Cerebellar cortex (tissue), 1 donor: ENCODE measurements at regions not wholly inside any gene's neighbourhood (a gene's known extent, or its start where the extent isn't known, plus 50 kb on each side); places are given as distances from the start of the nearest gene placed in this dataset.

Experiments used
- DNase-seq: peaks from one replicate; pipeline ENCODE4 v3.0.0-alpha.2; 2015; ENCODE audit warnings: low spot score

DNA sequence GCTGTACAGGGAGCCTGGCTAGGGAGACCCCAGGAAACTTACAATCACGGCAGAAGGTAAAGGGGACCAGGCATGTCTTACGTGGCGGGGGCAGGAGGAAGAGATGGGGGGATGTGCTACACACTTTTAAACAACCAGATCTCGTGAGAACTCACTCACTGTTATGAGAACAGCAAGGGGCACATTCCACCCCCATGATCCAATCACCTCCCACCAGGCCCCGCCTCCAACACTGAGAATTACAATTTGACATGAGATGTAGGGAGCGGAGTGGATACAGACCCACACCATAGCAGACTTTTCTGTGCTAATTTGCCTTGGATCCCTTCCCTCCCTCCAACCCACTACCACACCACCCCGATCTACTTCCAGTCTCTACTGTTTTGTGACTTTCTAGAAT lies 106.7 kb upstream of the PEG3 start:
- no peak for DNase-seq

DNA sequence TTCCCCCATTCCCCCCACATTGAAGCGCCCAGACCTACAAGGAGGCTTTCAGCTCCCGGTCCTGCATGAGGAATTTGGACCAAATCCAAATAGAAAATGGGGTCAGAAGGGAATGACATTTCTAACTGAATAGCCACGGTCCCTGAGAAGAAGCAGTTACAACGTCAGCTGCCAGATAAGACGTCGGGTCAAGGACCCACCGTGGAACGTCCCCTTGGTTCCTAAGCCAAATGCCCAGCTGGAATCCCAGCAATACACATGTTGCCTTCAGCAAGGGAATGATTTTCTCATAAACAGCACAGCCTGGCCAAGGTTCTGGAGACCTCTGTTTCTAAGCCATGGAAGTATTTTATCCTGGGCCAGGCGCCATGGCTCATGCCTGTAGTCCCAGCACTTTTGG lies 109.1 kb upstream of the PEG3 start:
- DNase-seq, result no peak

DNA sequence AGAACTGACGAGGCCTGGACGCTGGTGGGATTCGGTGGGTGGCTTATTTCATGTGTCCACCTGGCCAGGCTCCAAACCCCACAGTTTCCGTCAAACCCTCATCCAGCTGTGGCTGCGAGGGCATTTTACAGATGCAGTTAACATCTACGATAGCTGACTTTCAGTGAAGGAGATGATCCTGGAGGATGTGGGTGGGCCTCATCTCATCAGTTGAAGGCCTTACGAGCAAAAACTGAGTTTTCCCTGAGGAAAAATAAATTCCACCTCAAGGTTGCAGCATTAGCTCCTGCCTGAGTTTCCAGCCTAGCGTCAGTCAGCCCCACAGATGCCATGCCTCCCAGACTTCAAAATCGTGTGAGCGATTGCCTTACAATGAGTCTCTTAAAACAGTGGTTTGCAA lies 111.1 kb upstream of the PEG3 start:
- DNase-seq, result no peak

DNA sequence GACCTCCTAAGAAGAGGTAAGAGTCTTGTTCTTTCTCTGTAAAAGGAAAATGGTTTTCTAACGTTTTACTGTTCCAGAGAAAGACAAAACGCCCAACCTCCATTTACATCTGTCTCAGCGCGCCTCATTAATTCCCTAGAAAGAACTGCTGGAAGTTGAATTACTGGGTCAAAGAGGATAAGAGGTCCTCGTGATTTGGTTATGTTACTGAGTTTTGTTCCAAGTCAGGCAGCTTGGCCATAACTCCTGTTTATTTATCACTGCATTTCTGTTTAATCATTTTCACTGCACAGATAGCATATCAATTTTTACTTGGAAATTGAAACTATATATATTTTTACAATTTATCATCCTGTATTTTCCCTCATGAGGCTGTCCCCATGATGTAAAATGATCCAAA lies 112.9 kb upstream of the PEG3 start:
- DNase-seq, result no peak

DNA sequence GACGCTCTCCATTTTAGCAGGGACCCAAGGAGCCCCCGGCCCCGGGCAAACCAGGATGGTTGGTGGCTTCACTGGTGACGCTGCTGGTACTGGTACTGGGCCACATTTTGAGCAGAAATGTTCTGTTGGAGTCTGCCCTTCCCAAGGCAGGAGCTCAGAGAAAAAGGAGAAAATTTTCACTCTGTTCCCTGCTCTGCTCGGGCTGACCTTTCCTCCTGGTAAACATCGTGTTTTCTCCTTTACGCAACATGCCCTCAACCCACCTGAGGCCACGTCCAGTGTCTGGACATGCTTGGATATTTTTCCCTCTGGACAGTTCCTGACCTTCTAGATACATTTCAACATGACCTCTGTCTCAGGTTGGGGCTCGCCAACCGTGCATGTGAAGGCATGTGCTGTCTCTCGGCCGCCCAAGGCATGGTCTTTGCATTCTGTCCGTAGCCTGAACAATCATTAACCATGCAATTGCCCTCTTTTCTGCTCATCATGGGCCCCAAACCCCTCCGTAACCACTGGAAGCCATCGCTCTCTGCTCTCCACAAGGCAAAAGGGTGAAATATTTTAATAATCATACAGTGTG lies 115.2 kb upstream of the PEG3 start:
- no peak for DNase-seq

DNA sequence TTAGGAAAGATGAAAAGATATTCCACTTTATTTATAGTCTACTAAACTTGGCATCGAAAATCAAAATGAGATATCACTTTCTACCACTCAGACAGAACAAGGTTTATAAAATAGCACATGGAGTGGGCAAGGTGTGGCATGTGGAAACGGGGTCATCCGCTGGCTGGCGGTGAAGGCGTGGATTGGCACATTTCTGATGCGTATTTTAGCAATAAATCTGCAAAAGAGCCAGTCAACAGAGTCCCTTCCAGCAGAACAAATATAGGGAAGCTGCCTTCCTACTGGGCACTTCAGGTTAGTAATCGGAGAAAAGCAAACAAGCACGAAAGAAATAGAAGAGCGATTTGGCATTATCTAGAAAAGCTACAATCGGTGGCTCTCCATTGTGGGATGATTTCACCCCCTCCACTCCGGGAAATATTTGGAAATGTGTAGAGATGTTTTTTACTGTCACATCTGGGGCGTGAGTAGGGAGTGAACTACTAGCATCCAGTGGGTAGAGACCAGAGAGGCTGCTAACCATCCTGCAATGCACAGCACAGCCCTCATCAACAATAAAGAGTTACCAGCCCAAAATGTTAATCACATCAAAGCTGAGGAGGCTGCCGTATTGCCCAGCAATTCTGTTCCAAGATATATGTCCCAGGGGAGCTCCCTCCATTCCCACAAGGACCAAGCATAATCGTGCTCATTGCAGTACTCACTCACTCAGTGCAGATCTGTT lies 116.1 kb upstream of the PEG3 start:
- DNase-seq, result no peak

DNA sequence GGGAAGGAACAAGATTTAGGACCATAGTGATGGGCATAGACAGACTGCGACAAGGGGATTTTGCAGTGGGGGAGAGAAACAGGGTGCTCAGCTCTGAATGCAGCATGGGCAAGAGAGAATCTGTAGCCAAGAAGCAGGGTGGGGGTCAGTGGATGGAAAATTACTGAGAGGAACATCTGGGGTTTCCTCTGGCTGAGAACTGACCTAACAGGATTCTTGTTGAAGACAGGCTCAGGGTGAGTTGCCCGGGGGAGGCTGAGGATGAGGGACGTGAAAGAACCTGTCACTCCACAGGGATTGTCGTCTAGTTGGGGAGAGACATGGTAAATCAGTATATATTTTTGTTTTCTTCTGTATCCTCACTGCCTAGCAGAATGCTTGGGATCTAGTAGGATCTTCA lies 118.7 kb upstream of the PEG3 start:
- DNase-seq, result no peak

DNA sequence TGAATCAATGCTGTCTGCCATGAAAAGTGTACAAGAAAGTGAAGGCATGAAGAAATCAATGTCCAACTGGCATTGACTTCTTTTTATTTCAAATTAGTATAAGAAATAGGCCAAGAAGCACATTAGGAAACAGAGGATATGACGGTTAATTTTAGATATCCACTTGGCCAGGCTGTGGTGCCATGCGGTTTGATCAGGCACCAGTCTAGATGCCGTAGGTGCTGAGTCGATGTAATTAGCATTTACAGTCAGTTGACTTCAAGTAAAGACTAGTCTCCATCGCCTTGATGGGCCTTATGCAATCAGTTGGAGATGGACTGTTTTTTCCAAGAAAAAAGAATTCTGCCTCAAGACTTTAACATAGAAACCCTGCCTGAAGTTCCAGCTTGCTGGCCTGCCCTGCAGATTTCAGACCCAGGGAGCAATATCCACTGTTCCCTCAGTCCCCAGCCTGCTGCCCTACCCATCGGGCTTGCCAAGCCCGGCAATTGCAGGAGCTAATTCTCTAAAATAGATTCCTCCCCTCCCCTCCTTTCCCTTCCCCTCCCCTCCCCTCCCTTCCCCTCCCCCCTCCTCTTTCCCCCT lies 120.5 kb upstream of the PEG3 start:
- DNase-seq, result no peak

DNA sequence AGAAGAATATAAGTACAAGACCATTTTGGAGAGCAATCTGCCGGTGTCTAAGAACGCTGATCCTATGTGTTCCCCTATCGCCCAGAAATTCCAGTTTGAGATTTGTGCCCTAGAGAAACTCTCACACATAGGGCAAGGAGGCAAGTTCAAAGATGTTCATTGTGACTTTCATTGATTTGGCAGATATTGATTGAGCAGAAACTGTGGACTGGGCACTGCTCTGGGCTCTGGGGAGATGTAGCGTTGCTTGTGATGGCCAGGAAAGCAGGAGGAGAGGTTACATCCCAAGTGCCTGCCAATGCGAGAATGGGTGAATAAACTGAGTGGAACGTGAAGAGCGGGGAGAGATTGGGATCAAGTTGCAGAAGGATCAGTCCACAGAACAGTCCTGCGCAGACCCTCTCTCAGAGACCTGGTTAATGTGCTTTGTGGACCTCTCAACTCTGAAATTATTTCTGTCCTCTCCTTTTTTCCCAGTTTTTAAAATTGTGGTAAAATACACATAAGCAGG lies 123.9 kb upstream of the PEG3 start:
- no peak for DNase-seq

DNA sequence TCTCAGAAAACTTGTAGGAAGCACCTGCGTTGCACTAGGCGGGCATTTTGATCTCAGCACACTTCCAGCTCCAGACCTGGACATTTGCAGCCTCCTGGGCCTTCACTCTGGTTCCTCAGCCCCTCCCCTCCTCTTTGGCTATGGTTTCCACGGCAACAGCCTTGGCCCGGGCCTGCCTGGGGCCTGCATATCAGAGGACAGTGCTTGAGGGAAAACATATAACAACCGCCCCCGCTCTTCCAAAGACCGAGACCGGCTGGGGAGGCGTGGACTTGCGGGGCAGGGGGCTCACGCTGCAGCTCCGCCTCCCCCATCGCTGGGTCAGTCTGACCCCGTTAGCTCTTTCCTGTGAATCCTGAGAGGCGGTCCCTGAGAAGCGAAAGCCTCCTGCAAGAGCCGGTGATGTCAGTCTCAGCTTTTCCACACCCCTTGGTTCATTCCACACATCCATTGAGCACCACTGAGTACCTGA lies 125.7 kb upstream of the PEG3 start:
- peak; percentile 6 for DNase-seq

DNA sequence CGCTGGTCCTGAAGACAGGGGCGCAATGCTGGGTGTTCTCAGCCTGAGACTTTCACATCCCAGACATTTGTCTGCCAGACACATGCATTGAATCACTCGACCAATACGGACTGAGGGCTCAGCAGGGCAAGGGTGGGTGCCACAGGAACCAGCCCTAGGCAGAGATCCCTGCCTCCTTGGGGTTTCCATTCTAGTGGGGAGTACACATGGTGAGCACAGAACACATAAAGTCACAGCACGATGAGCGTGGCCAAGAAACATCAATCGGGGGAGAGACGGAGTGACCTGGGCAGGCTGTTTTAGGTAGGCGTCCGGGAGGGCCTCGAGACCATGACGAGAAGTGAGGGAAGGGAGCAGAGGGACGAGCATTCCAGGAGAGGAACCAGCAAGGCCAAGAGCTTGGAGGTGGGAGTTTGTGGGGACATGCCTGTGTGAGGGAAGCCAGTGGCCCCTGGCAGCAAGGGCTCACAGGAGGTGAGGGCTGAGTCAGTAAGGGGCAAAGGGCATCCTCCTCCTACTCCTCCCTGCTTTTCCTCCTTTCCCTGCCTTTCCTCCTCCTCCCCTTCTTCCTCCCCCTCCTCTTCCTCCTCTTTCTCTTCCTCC lies 126.3 kb upstream of the PEG3 start:
- DNase-seq, result no peak

DNA sequence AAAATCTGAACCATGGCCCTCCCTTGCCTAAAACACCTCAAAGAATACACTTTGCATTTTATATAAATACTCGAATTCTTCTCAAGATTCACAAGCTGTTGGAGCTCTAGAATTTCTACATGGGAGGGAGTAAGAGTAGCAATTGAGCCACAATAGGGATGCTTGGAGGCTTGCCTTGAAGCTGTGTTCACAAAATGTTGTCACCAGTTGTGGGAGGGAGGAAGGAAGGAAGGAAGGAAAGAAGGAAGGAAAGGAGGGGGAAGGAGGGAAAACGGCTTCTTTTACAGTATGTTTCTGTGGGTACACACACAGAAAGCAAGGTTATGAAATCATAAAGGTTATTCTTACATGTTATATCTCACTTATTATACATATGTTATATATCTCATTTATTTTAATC lies 128.6 kb upstream of the PEG3 start:
- no peak for DNase-seq

DNA sequence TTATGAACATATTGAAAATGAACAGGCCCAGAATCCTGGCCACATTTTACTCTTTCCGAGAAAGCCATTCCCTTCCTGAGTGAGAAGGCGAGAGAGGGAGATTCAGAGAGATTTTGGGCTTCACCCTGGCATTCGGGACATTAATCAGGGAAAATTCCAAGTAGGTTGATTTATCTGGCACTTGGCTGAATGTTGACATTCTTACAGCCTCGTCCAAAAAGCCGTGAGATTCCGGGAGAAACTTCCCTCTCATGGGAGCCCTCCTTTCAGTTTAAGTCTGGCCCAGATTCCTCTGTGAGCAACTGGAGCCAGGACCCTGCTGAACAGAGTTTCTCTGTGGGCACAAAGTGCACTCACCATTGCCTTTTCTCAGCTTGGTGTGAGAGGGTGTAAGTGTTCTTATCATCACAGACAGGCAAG lies 129.2 kb upstream of the PEG3 start:
- DNase-seq, result no peak

DNA sequence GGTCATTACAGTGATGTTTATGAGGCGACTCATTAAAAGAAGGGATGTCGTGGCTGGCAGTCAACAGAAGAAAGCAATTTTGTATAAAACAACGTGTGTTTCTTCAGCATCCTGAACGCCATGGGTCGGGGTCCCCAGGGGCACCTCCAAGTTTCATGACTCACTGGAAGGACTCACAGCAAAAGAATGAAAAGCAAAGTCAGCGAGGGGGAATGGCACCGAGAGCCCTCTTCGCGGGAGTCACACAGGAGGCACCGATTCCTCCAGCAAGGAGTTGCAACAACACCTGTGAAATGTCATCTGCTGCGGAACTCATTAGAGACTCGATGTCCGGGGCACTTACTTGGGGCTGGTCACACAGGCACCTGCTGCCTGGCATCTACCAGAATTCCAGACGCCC lies 130.7 kb upstream of the PEG3 start:
- no peak for DNase-seq

DNA sequence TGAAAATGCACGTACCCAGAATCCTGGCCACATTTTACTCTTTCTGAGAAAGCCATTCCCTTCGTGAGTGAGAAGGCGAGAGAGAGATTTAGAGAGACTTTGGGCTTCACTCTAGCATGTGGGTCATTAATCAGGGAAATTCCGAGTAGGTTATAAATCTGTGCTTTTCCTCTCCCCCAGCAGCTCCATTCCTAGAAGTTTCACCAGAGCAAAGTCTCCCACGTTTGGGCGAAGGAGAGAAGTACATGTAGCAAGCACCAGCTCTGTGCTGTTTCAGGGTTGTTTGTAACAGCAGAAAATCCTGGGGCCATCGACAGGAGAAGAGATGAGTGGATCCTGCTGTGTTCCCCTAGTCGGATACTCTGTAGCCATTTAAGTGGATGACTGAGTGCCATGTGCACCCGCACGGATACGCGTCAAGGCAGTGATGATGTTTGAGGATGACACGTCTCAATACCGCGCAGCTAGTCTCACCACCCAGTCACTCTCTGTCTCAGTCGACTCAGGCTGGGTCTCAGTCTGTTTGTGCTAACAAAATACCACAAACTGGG lies 131.8 kb upstream of the PEG3 start:
- DNase-seq, result no peak

DNA sequence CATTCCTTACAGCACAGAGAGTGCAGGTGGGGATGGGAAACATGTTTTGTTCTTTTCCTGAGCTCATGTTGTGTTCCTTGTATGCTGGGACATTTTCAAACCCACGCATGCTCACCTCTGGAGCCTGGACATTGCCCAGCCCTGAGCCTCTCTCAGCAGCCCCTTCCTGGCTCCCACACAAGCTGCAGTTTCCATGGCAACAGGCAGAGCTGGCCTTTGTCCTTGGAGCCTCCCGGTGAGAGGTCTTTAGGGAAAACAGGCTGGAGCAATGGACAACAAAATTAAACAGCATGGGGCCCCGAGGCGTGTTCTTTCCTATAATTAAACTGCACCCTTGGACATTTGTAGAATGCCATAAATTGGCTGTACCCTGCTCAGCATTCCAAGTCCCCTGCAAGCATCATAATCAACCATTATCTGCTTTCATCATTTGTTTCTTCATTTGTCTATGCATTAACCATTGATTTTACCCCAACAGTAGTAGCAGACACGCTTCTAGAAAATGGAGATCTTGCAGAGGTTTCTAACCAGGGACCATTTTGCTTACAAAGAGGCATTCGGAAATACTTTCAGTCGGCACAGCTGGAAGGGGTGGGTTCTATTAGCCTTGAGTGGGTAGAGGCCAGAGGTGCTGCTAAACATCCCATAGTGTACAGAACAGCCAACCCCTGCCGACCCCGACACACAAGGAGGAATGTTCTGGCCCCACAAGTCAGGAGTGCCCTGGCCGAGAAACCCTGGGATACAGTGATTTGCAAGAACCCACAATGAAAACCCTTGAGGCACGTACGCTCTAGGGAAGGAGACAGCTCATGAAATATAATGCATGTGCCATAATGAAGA lies 133.4 kb upstream of the PEG3 start:
- DNase-seq, result peak; percentile 30

DNA sequence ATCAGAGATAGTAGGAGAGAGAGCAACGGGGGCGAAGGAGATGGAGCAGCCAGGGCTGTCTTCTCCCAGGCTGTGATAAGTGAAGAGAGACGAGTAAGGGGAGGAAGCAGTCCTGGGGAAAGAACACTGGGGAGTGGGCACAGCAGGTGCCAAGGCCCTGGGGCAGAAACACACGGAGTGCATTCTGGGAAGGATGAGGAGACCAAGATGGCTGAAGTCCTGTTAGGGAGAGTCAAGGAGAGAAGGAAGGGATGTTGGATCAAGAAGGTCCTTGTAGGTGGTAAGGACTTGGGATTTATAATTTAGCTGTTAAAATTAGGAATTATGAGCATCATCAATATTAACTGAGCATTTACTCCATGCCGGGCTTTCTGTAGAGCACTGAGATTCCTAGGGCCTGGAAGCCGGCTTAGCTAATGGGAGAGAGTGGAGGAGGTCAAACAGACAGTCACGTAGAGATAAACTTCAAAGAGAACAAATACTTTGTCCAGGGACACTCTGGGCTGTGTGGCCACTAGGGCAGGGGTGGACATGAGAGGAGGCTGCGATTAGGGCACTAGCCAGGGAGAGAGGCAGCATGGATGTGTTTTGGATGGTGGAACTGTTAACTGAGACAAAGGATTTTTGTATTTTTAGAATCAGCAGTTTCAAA lies 134.2 kb upstream of the PEG3 start:
- DNase-seq, result no peak

DNA sequence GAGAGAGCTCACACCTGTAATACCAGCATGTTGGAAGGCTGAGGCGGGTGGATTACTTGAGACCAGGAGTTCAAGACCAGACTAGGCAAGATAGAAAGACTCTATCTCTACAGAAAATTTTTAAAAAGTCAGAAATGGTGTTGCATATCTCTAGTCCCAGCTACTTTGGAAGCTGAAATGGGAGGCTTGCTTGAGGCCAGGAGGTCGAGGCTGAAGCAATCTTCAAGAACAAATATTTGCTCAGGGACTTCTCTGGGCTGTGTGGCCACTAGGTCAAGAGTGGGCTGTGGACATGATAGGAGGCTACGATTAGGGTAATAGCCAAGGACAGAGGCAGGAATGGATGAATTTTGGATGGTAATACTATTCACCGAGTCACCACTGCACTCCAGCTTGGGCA lies 135.8 kb upstream of the PEG3 start:
- DNase-seq, result no peak

DNA sequence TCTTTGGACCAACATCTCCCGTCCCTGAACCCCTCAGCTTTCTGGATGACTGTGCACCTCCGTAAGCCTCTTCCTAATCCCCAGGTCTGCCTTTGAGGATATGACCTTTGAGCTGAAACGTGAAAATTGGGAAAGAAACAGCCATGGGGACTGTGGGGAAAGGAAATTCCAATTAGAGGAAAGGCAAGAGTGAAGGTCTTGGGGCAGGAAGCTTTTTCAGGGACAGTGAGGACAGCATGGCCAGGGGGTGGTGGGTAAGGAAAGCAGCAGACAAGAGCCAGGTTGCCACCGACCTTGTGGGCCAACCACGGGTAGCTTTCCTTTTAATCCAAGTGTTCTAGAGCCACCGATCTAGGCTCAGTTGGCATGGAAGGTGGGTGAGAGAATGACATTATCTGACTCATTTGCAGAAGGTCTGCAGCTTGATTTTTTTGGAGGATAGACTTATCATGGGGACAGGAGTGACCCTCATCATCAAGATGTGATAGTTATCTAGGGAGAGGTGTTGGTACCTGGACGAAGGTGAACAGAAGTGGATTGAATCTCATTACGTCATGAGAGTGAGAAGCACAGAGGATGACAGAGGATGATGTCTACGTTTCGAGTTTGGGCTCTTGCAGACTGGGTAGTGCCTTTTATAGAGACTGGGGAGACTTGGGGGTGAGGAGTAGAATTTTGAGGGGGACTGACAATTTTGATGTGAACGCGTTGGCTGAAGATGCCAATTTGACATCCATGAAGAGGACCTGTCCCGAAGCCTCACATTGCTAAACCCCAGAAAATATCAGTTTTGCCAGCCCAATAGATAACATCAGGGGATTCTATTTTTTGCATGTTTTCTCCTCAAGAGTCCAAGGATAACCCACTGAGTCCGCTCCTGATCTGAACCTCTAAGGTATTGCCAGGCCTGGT lies 136.7 kb upstream of the PEG3 start:
- DNase-seq, result no peak

DNA sequence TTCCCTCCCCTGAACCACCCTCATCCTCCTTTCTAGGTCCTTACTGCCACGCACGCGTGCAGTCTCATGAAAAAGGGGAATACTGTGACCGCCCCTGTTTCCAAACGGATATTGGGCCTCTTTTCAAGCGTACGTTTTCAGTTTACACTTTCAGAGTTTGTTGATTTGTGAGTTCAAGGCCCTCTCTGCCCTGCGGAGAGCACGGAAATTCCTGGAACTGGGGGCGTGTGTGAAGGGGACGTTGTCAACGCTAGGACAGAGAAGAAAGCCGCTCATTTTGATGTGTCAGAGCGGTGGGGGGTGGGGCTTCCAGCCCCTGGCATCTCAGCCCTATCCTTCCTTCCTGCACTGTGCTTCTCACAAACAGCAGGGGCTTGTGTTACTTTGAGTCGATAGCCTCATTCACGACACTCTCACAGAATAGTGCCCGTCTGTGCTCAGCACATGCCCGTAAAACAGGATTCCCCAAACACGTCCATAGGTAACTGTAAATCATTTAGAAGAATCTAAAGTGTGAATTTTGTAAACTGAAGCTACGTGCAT lies 137.6 kb upstream of the PEG3 start:
- DNase-seq, result no peak
